ENCODE measurements at regions not wholly inside any gene's neighbourhood (a gene's known extent, or its start where the extent isn't known, plus 50 kb on each side); places are given as distances from the start of the nearest gene placed in this dataset.

GRCh38 chr3:146306656-146307455 is 56.0 kb upstream of the PLSCR4 start:
- TF ChIP-seq SIRT6 (IDR thresholded peaks at IDR 0.05; ENCODE audit: low read length) (no peak), ASH2L (IDR thresholded peaks at IDR 0.05; ENCODE audit: low read length) (no peak), KDM1A (IDR thresholded peaks at IDR 0.05; ENCODE audit: borderline replicate concordance, low read length) (no peak), JUND (IDR thresholded peaks at IDR 0.05; ENCODE audit: low read length) (no peak), SIN3A (conservative IDR thresholded peaks at IDR 0.05 in 1 of 2, IDR thresholded peaks at IDR 0.05 in 1 of 2; ENCODE audit: low read depth in 1 of 2, low read length in 2 of 2) (no peak), EZH2 (IDR thresholded peaks at IDR 0.05; ENCODE audit: low read depth, low read length, severe bottlenecking) (no peak)
- TF ChIP-seq, protein P1, sequence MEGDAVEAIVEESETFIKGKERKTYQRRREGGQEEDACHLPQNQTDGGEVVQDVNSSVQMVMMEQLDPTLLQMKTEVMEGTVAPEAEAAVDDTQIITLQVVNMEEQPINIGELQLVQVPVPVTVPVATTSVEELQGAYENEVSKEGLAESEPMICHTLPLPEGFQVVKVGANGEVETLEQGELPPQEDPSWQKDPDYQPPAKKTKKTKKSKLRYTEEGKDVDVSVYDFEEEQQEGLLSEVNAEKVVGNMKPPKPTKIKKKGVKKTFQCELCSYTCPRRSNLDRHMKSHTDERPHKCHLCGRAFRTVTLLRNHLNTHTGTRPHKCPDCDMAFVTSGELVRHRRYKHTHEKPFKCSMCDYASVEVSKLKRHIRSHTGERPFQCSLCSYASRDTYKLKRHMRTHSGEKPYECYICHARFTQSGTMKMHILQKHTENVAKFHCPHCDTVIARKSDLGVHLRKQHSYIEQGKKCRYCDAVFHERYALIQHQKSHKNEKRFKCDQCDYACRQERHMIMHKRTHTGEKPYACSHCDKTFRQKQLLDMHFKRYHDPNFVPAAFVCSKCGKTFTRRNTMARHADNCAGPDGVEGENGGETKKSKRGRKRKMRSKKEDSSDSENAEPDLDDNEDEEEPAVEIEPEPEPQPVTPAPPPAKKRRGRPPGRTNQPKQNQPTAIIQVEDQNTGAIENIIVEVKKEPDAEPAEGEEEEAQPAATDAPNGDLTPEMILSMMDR (IDR thresholded peaks at IDR 0.05; ENCODE audit: control extremely low read depth in 1 of 3, insufficient read depth in 1 of 3, low read depth in 1 of 3, low read length in 3 of 3), result no peak
- TF ChIP-seq, protein P2, sequence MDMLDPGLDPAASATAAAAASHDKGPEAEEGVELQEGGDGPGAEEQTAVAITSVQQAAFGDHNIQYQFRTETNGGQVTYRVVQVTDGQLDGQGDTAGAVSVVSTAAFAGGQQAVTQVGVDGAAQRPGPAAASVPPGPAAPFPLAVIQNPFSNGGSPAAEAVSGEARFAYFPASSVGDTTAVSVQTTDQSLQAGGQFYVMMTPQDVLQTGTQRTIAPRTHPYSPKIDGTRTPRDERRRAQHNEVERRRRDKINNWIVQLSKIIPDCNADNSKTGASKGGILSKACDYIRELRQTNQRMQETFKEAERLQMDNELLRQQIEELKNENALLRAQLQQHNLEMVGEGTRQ (IDR thresholded peaks at IDR 0.05; ENCODE audit: low read length), result no peak
